Ishikawa (cell line): ENCODE measurements at regions not wholly inside any gene's neighbourhood (a gene's known extent, or its start where the extent isn't known, plus 50 kb on each side); places are given as distances from the start of the nearest gene placed in this dataset.

ENCODE experiments used
- CEBPB ChIP-seq: IDR thresholded peaks from 2 replicates; pipeline ENCODE4 v1.6.1; 2012
- CREB1 ChIP-seq: IDR thresholded peaks from 2 replicates; pipeline ENCODE4 v1.6.1; 2012; ENCODE audit warnings: low read depth
- EGR1 ChIP-seq: IDR thresholded peaks from 2 replicates; pipeline ENCODE4 v1.6.1; 2012
- EP300 ChIP-seq: IDR thresholded peaks from 2 replicates; pipeline ENCODE4 v1.6.1; 2012; ENCODE audit warnings: borderline replicate concordance
- FOXM1 ChIP-seq: IDR thresholded peaks from 2 replicates; pipeline ENCODE4 v1.6.1; 2012; ENCODE audit warnings: low read depth, borderline replicate concordance
- MAX ChIP-seq: IDR thresholded peaks from 2 replicates; pipeline ENCODE4 v1.6.1; 2012
- NFIC ChIP-seq: IDR thresholded peaks from 2 replicates; pipeline ENCODE4 v1.6.1; 2012
- RAD21 ChIP-seq: IDR thresholded peaks from 2 replicates; pipeline ENCODE4 v1.6.1; 2012; ENCODE audit warnings: low read depth
- REST ChIP-seq: IDR thresholded peaks from 2 replicates; pipeline ENCODE4 v1.6.1; 2012; ENCODE audit warnings: low read depth, mild to moderate bottlenecking
- TAF1 ChIP-seq: IDR thresholded peaks from 2 replicates; pipeline ENCODE4 v1.6.1; 2012; ENCODE audit warnings: low read depth, mild to moderate bottlenecking
- TCF12 ChIP-seq: IDR thresholded peaks from 2 replicates; pipeline ENCODE4 v1.6.1; 2012; ENCODE audit warnings: low read depth
- TEAD4 ChIP-seq: IDR thresholded peaks from 2 replicates; pipeline ENCODE4 v1.6.1; 2012
- USF1 ChIP-seq: IDR thresholded peaks from 2 replicates; pipeline ENCODE4 v1.6.1; 2012
- YY1 ChIP-seq: IDR thresholded peaks from 2 replicates; pipeline ENCODE4 v1.6.1; 2012; ENCODE audit warnings: low read depth
- ZBTB7A ChIP-seq: IDR thresholded peaks from 2 replicates; pipeline ENCODE4 v1.6.1; 2012; ENCODE audit warnings: low read depth

DNA sequence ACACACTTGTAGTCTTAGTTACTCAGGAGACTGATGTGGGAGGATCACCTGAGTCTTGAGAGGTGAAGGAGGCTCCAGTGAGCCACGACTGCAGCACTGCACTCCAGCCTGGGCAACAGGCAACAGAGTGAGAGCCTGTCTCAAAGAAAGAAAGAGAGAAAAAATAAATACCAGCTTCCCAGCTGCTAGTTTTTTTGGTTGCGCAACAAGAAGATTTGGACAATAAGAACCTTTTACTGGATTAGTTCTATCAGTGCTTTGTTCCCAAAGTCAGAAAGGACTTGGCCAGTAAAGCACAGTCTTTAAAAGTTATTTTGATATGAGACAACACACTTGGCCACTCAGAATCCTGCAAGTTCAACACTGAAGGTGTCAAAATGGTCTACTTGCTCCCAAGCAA lies 768.1 kb upstream of the LRFN5 start:
- TF ChIP-seq TCF12 (no peak), TAF1 (no peak), MAX (no peak), EP300 (no peak), FOXM1 (no peak), NFIC (no peak), TEAD4 (no peak), YY1 (no peak), EGR1 (no peak), REST (no peak), CREB1 (no peak), RAD21 (no peak), CEBPB (no peak; the same call in 1 of the 2 replicates), ZBTB7A (no peak), USF1 (no peak)

DNA sequence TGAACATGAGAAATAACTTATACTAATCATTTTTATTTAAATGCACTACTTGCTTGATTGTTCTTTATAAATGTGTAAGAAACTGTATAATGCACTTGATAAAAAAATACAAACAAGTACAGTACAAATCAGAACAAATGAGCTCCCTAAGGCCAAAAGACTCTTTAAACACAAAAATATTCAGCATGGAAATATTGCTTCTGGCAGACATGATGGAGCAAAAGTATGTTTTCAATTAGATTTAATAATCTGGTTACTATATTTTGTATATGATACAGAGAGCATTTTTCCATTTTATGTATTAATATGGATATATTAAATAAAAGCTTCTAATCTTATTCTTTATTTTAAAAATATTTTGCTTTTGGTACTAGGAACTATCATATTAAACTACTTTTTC lies 800.2 kb upstream of the LRFN5 start:
- TF ChIP-seq MAX (no peak), ZBTB7A (no peak), RAD21 (no peak), CREB1 (no peak), TCF12 (no peak), FOXM1 (no peak), NFIC (no peak), USF1 (no peak), YY1 (no peak), TEAD4 (no peak), REST (no peak), CEBPB (no peak), EGR1 (no peak), TAF1 (no peak), EP300 (no peak)

DNA sequence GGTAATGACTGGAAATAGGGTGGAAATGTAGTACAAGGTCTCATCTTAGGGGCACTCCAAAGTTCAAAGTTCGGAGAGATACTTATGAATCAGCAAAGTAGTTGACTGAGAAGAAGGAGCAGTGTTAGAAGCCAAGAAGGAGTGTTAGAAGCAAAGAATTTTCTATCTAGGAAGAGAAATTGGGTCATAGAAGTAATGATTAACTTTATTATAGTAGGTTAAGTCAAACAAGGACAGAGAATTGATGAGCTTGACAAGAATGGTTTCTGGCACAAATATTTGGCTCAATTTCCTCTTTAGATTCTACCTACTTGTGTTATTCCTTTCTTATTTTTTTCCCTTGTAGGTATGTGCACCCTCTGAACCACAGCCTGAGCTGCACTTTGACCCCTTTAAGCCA lies 810.5 kb upstream of the LRFN5 start:
- no peak for TF ChIP-seq TAF1
- TF ChIP-seq USF1: no peak
- no peak for TF ChIP-seq MAX
- no peak for TF ChIP-seq CEBPB
- no peak for TF ChIP-seq CREB1
- TF ChIP-seq FOXM1: no peak
- TF ChIP-seq REST: no peak
- TF ChIP-seq TEAD4: no peak
- TF ChIP-seq TCF12: no peak
- no peak for TF ChIP-seq ZBTB7A

DNA sequence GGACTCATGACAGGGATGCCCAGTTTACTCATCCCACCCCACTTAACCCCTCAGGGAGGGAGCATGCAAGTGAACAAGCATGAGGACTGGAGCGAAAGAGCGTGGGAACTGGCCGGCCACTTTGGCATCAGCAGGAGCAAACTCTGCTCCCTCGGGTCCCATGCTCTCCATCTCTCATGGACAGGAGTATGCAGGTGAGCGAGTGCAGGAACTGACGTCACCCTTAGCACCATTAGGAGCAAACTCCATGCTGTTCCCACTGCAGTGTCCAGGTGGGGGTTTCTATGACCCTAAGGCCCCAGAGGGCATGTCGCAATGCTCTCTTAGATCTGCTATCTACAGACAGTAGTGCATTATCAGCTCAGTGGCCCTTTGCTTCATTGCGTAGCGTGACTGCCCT lies 821.8 kb upstream of the LRFN5 start:
- no peak for TF ChIP-seq CREB1
- no peak for TF ChIP-seq YY1
- TF ChIP-seq FOXM1: no peak
- no peak for TF ChIP-seq REST
- no peak for TF ChIP-seq TCF12
- no peak for TF ChIP-seq TEAD4
- TF ChIP-seq EGR1: no peak
- TF ChIP-seq ZBTB7A: no peak
- no peak for TF ChIP-seq USF1
- TF ChIP-seq CEBPB: no peak
- no peak for TF ChIP-seq MAX
- no peak for TF ChIP-seq NFIC
